OCI-LY1 (cell line): ENCODE measurements at regions not wholly inside any gene's neighbourhood (a gene's known extent, or its start where the extent isn't known, plus 50 kb on each side); places are given as distances from the start of the nearest gene placed in this dataset.

Experiments used
- H2AFZ ChIP-seq: fragments of 200-600 bp; sonication (generic), shearing (Covaris generic); 2 replicates; pipeline ENCODE4 v1.6.0; 2014; ENCODE audit warnings: antibody characterized with exemption, mild to moderate bottlenecking, low read length
- H3F3A ChIP-seq: fragments of 200-600 bp; sonication (generic), shearing (Covaris generic); 2 replicates; pipeline ENCODE4 v1.6.0; 2014; ENCODE audit warnings: mild to moderate bottlenecking, antibody characterized with exemption, low read length, moderate library complexity; ENCODE audit not compliant: insufficient read depth
- H3K27ac ChIP-seq: fragments of 200-600 bp; sonication (generic); 2 replicates; pipeline ENCODE4 v1.5.1; 2014; ENCODE audit warnings: low read length, mixed run types, mild to moderate bottlenecking, low read depth; ENCODE audit not compliant: poor library complexity, severe bottlenecking
- H3K27me3 ChIP-seq: fragments of 200-600 bp; sonication (generic); 2 replicates; pipeline ENCODE4 v1.6.0; 2014; ENCODE audit warnings: antibody characterized with exemption, mild to moderate bottlenecking, low read length, moderate library complexity; ENCODE audit not compliant: insufficient read depth
- H3K36me3 ChIP-seq: fragments of 200-600 bp; sonication (generic); 2 replicates; pipeline ENCODE4 v1.6.1; 2014; ENCODE audit warnings: mild to moderate bottlenecking, antibody characterized with exemption, low read length, moderate library complexity, mixed read lengths; ENCODE audit not compliant: insufficient read depth
- H3K4me1 ChIP-seq: fragments of 200-600 bp; sonication (generic); 2 replicates; pipeline ENCODE4 v1.5.1; 2014; ENCODE audit warnings: mild to moderate bottlenecking, low read length, moderate library complexity; ENCODE audit not compliant: insufficient read depth, severe bottlenecking
- H3K4me2 ChIP-seq: fragments of 200-600 bp; sonication (generic), shearing (Covaris generic); 2 replicates; pipeline ENCODE4 v1.6.1; 2014; ENCODE audit warnings: low read length
- H3K4me3 ChIP-seq: fragments of 200-600 bp; sonication (generic); 2 replicates; pipeline ENCODE4 v1.5.1; 2014; ENCODE audit warnings: low read length, low read depth, mild to moderate bottlenecking, mixed read lengths; ENCODE audit not compliant: poor library complexity, severe bottlenecking
- H3K79me2 ChIP-seq: fragments of 200-600 bp; shearing (Covaris generic); 2 replicates; pipeline ENCODE4 v1.6.1; 2016; ENCODE audit warnings: mixed run types, low read length, mixed read lengths; ENCODE audit not compliant: insufficient read depth
- H3K9ac ChIP-seq: fragments of 200-600 bp; sonication (generic), shearing (Covaris generic); 2 replicates; pipeline ENCODE4 v1.6.1; 2014; ENCODE audit warnings: mild to moderate bottlenecking, low read length, mixed read lengths
- H3K9me2 ChIP-seq: fragments of 200-600 bp; sonication (generic), shearing (Covaris generic); 2 replicates; pipeline ENCODE4 v1.6.1; 2014; ENCODE audit warnings: low read depth, mild to moderate bottlenecking, low read length, mixed read lengths
- H3K9me3 ChIP-seq: fragments of 200-600 bp; shearing (Covaris generic); 2 replicates; pipeline ENCODE4 v1.6.1; 2014; ENCODE audit warnings: low read length, mixed read lengths
- H4K20me1 ChIP-seq: fragments of 200-600 bp; sonication (generic), shearing (Covaris generic); 2 replicates; pipeline ENCODE4 v1.6.0; 2016; ENCODE audit warnings: mild to moderate bottlenecking, low read length; ENCODE audit not compliant: insufficient read depth
- CTCF ChIP-seq: fragments of 200-600 bp; sonication (generic), shearing (Covaris generic); IDR thresholded peaks from 2 replicates; pipeline ENCODE4 v1.5.1; 2017; ENCODE audit warnings: mild to moderate bottlenecking, antibody characterized with exemption, low read length, moderate library complexity, mixed read lengths
- EZH2 ChIP-seq: fragments of 200-600 bp; sonication (generic), shearing (Covaris generic); IDR thresholded peaks from 2 replicates; pipeline ENCODE4 v1.8.0; 2017; ENCODE audit warnings: borderline replicate concordance, mixed run types, mild to moderate bottlenecking, antibody characterized with exemption, low read length, moderate library complexity, mixed read lengths

- H3K27ac ChIP-seq, result no peak overlapping the region
- H2AFZ ChIP-seq, result no peak overlapping the region
- no peak overlapping the region for H3K9ac ChIP-seq
- H3K4me2 ChIP-seq, result no peak overlapping the region
- no peaks in the 10 kb centered on the region for H3K79me2 ChIP-seq
- no peaks in the 10 kb centered on the region for H3K36me3 ChIP-seq
- H3K9me2 ChIP-seq, result no peaks in the 10 kb centered on the region
- H3K27me3 ChIP-seq, result 0 out of 2 replicates have a peak, but pooled peaks cover 4% of the 10 kb centered on the region
- H3K9me3 ChIP-seq, result no peaks in the 10 kb centered on the region
- H4K20me1 ChIP-seq, result no peaks in the 10 kb centered on the region
- H3K4me1 ChIP-seq, result no peaks in the 10 kb centered on the region
- H3K4me3 ChIP-seq, result no peak overlapping the region
- H3F3A ChIP-seq, result no peaks in the 10 kb centered on the region
- TF ChIP-seq CTCF (no peak), EZH2 (no peak)
Measured at GRCh38 chr16:52293204-52293603, 253.7 kb downstream of the TOX3 start.

GRCh38 chr16:52283584-52284375, 263.2 kb downstream of the TOX3 start:
- no peaks in the 10 kb centered on the region for H3K27me3 ChIP-seq
- no peak overlapping the region for H3K27ac ChIP-seq
- H3K9me3 ChIP-seq, result no peaks in the 10 kb centered on the region
- no peaks in the 10 kb centered on the region for H3K36me3 ChIP-seq
- H3K9me2 ChIP-seq, result no peaks in the 10 kb centered on the region
- H3K4me2 ChIP-seq, result no peak overlapping the region
- H3K79me2 ChIP-seq, result no peaks in the 10 kb centered on the region
- H3K4me1 ChIP-seq, result no peaks in the 10 kb centered on the region
- H3F3A ChIP-seq, result no peaks in the 10 kb centered on the region
- H3K4me3 ChIP-seq, result no peak overlapping the region
- no peak overlapping the region for H3K9ac ChIP-seq
- TF ChIP-seq EZH2 (no peak), CTCF (no peak)
- H2AFZ ChIP-seq, result no peak overlapping the region
- no peaks in the 10 kb centered on the region for H4K20me1 ChIP-seq

DNA sequence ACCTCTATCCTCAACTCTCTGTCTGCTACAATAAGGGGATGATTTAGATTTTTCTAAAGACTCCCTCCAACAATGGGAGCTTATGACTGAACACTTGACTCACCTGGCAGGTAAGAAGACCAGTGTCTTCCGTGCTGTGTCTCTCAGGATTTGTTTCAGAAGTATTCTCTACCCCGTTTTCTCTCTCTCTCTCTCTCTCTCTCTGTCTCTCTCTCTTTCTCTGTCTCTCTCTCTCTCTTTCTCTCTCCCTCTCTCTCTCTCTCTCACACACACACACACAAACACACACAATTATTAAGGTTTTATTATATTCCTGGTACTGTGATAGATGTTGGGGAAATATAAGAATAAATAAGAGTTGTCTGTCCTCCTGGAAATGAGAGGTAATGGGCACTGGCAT, 263.9 kb downstream of the TOX3 start:
- no peaks in the 10 kb centered on the region for H3K4me1 ChIP-seq
- H4K20me1 ChIP-seq, result no peaks in the 10 kb centered on the region
- H3K36me3 ChIP-seq, result no peaks in the 10 kb centered on the region
- TF ChIP-seq CTCF (no peak), EZH2 (no peak)
- no peaks in the 10 kb centered on the region for H3K9me3 ChIP-seq
- no peak overlapping the region for H3K27ac ChIP-seq
- H3K79me2 ChIP-seq, result no peaks in the 10 kb centered on the region
- no peaks in the 10 kb centered on the region for H3F3A ChIP-seq
- no peak overlapping the region for H3K9ac ChIP-seq
- H3K9me2 ChIP-seq, result no peaks in the 10 kb centered on the region
- H3K4me2 ChIP-seq, result no peak overlapping the region
- no peak overlapping the region for H3K4me3 ChIP-seq
- H2AFZ ChIP-seq, result no peak overlapping the region
- H3K27me3 ChIP-seq, result no peaks in the 10 kb centered on the region
